ENCODE measurements at regions not wholly inside any gene's neighbourhood (a gene's known extent, or its start where the extent isn't known, plus 50 kb on each side); places are given as distances from the start of the nearest gene placed in this dataset.

DNA sequence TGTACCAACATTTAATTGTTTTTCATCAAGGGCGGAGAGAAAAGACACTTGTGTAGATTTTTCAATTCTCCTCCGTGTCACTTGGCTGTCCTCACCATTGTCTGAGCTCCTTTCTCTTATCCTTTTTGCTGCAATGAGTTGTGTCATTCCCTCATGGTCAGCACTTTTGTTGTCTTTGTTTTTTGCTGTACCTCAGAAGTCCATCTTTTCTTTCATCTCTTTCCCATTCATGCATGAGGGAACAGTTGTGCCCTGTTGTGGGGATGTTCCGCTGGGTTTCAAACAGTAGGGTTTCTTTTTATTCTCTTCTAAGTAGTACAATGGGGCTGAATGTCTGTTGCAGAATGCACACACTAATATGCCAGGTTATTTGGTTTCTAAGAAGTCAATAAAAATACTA, 222.6 kb downstream of the TM9SF2 start:
- CTCF ChIA-PET, result no interaction called here
- no peak for DNase-seq (ENCODE audit: low spot score)

DNA sequence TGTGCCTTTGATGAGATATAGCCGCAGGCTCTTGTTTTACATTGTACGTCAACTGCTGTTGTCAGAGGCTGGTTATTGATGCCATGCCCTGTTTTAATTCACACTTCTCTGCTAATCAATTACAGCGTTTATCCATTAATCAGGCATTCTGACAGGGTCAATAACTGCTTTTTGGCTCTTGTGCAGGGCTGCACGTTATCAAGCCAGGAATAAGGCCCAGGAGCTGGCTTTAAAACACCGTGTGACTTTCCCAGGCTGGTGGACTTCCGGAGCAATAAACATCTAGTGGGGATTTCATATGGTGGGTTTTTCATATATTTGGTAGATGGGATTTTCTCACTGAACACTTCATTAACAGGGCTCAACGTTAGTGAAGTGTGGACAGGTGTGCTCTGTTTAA, 221.7 kb downstream of the TM9SF2 start:
- Mint-ChIP-seq H3K4me1 (peaks cover 79% of the 10 kb centered on the region), H3K36me3 (no peaks in the 10 kb centered on the region), H3K27me3 (ENCODE audit: low read depth) (no peaks in the 10 kb centered on the region), H3K9me3 (no peaks in the 10 kb centered on the region), H3K27ac (peak overlapping the region; percentile 58), H3K4me3 (no peak overlapping the region)
- ChIA-PET POLR2A (interaction anchor here (1.5 kb wide), 1 partner anchor 257 kb away, joined by 3 read pairs; no protein-coding TSS in a partner anchor), CTCF (no interaction called here)
- no peak for DNase-seq (ENCODE audit: low spot score)
- ATAC-seq, result no peak
- TF ChIP-seq, protein P1, sequence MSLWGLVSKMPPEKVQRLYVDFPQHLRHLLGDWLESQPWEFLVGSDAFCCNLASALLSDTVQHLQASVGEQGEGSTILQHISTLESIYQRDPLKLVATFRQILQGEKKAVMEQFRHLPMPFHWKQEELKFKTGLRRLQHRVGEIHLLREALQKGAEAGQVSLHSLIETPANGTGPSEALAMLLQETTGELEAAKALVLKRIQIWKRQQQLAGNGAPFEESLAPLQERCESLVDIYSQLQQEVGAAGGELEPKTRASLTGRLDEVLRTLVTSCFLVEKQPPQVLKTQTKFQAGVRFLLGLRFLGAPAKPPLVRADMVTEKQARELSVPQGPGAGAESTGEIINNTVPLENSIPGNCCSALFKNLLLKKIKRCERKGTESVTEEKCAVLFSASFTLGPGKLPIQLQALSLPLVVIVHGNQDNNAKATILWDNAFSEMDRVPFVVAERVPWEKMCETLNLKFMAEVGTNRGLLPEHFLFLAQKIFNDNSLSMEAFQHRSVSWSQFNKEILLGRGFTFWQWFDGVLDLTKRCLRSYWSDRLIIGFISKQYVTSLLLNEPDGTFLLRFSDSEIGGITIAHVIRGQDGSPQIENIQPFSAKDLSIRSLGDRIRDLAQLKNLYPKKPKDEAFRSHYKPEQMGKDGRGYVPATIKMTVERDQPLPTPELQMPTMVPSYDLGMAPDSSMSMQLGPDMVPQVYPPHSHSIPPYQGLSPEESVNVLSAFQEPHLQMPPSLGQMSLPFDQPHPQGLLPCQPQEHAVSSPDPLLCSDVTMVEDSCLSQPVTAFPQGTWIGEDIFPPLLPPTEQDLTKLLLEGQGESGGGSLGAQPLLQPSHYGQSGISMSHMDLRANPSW (CRISPR knock-in tag; conservative IDR thresholded peaks at IDR 0.05; ENCODE audit: low read depth), result no peak
- TF ChIP-seq, protein P2, sequence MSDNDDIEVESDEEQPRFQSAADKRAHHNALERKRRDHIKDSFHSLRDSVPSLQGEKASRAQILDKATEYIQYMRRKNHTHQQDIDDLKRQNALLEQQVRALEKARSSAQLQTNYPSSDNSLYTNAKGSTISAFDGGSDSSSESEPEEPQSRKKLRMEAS (CRISPR knock-in tag; IDR thresholded peaks at IDR 0.05), result no peak
- TF ChIP-seq KAT7 (CRISPR knock-in tag; IDR thresholded peaks at IDR 0.05; ENCODE audit: borderline replicate concordance) (no peak), NR3C1 (CRISPR knock-in tag; conservative IDR thresholded peaks at IDR 0.05; ENCODE audit: low read depth) (no peak), ZNF317 (CRISPR knock-in tag; IDR thresholded peaks at IDR 0.05; ENCODE audit: borderline replicate concordance, low read depth) (no peak), FOXK1 (CRISPR knock-in tag; IDR thresholded peaks at IDR 0.05) (no peak), FOXP1 (CRISPR knock-in tag; IDR thresholded peaks at IDR 0.05; ENCODE audit: borderline replicate concordance) (no peak), TP53 (CRISPR knock-in tag; IDR thresholded peaks at IDR 0.05) (no peak)
- TF ChIP-seq, protein P3, sequence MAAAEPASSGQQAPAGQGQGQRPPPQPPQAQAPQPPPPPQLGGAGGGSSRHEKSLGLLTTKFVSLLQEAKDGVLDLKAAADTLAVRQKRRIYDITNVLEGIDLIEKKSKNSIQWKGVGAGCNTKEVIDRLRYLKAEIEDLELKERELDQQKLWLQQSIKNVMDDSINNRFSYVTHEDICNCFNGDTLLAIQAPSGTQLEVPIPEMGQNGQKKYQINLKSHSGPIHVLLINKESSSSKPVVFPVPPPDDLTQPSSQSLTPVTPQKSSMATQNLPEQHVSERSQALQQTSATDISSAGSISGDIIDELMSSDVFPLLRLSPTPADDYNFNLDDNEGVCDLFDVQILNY (CRISPR knock-in tag; IDR thresholded peaks at IDR 0.05), result no peak
- TF ChIP-seq, protein P4, sequence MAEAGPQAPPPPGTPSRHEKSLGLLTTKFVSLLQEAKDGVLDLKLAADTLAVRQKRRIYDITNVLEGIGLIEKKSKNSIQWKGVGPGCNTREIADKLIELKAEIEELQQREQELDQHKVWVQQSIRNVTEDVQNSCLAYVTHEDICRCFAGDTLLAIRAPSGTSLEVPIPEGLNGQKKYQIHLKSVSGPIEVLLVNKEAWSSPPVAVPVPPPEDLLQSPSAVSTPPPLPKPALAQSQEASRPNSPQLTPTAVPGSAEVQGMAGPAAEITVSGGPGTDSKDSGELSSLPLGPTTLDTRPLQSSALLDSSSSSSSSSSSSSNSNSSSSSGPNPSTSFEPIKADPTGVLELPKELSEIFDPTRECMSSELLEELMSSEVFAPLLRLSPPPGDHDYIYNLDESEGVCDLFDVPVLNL (CRISPR knock-in tag; IDR thresholded peaks at IDR 0.05; ENCODE audit: borderline replicate concordance, low read depth), result no peak

More for the DNA sequence above, 222.6 kb downstream of the TM9SF2 start:
- peaks cover 72% of the 10 kb centered on the region for H3K4me1 Mint-ChIP-seq
- no peaks in the 10 kb centered on the region for H3K9me3 Mint-ChIP-seq
- no peak overlapping the region for H3K4me3 Mint-ChIP-seq
- no peaks in the 10 kb centered on the region for H3K27me3 Mint-ChIP-seq (ENCODE audit: low read depth)
- peak overlapping the region; percentile 70 for H3K27ac Mint-ChIP-seq
- no peaks in the 10 kb centered on the region for H3K36me3 Mint-ChIP-seq
- POLR2A ChIA-PET, result interaction anchor here (1.5 kb wide), 1 partner anchor 256 kb away, joined by 3 read pairs; no protein-coding TSS in a partner anchor
- no peak for ATAC-seq
- TF ChIP-seq, protein P5, sequence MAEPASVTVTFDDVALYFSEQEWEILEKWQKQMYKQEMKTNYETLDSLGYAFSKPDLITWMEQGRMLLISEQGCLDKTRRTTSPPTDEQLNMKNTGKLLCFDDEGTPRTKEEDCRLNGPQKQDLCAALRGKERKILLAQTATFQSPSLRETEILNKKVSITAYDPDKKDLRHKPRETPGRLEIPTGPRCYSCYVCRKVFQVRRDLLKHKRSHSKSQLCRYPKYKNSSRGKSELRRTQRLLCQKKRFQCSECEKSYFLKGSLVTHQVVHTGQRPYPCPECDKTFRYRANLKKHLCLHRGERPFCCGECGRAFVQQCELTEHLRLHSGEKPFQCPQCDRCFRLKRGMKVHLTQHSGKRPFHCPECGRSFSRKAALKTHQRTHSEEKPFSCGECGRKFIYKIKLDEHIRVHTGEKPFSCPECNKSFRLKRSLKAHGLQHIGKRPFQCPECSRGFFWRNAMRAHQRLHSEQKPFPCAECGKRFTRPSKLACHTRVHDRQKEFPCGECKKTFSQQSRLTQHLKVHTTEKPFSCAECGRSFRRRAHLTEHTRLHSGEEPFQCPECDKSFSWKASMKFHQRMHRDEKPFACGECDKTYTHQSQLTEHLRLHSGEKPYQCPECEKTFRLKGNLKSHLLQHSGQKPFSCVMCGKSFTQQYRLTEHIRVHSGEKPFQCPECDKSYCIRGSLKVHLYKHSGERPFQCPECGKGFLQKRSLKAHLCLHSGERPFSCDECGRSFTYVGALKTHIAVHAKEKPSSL (CRISPR knock-in tag; conservative IDR thresholded peaks at IDR 0.05), result no peak
- TF ChIP-seq NFE2L1 (CRISPR knock-in tag; IDR thresholded peaks at IDR 0.05) (no peak), JAZF1 (CRISPR knock-in tag; IDR thresholded peaks at IDR 0.05) (no peak)
- TF ChIP-seq, protein P6, sequence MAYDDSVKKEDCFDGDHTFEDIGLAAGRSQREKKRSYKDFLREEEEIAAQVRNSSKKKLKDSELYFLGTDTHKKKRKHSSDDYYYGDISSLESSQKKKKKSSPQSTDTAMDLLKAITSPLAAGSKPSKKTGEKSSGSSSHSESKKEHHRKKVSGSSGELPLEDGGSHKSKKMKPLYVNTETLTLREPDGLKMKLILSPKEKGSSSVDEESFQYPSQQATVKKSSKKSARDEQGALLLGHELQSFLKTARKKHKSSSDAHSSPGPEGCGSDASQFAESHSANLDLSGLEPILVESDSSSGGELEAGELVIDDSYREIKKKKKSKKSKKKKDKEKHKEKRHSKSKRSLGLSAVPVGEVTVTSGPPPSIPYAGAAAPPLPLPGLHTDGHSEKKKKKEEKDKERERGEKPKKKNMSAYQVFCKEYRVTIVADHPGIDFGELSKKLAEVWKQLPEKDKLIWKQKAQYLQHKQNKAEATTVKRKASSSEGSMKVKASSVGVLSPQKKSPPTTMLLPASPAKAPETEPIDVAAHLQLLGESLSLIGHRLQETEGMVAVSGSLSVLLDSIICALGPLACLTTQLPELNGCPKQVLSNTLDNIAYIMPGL (CRISPR knock-in tag; IDR thresholded peaks at IDR 0.05), result no peak
- TF ChIP-seq, protein P7, sequence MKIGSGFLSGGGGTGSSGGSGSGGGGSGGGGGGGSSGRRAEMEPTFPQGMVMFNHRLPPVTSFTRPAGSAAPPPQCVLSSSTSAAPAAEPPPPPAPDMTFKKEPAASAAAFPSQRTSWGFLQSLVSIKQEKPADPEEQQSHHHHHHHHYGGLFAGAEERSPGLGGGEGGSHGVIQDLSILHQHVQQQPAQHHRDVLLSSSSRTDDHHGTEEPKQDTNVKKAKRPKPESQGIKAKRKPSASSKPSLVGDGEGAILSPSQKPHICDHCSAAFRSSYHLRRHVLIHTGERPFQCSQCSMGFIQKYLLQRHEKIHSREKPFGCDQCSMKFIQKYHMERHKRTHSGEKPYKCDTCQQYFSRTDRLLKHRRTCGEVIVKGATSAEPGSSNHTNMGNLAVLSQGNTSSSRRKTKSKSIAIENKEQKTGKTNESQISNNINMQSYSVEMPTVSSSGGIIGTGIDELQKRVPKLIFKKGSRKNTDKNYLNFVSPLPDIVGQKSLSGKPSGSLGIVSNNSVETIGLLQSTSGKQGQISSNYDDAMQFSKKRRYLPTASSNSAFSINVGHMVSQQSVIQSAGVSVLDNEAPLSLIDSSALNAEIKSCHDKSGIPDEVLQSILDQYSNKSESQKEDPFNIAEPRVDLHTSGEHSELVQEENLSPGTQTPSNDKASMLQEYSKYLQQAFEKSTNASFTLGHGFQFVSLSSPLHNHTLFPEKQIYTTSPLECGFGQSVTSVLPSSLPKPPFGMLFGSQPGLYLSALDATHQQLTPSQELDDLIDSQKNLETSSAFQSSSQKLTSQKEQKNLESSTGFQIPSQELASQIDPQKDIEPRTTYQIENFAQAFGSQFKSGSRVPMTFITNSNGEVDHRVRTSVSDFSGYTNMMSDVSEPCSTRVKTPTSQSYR (CRISPR knock-in tag; IDR thresholded peaks at IDR 0.05), result no peak
- TF ChIP-seq, protein P8, sequence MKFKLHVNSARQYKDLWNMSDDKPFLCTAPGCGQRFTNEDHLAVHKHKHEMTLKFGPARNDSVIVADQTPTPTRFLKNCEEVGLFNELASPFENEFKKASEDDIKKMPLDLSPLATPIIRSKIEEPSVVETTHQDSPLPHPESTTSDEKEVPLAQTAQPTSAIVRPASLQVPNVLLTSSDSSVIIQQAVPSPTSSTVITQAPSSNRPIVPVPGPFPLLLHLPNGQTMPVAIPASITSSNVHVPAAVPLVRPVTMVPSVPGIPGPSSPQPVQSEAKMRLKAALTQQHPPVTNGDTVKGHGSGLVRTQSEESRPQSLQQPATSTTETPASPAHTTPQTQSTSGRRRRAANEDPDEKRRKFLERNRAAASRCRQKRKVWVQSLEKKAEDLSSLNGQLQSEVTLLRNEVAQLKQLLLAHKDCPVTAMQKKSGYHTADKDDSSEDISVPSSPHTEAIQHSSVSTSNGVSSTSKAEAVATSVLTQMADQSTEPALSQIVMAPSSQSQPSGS (CRISPR knock-in tag; IDR thresholded peaks at IDR 0.05; ENCODE audit: borderline replicate concordance, low read depth), result no peak
